Fibroblast of lung (primary cell): ENCODE measurements at regions not wholly inside any gene's neighbourhood (a gene's known extent, or its start where the extent isn't known, plus 50 kb on each side); places are given as distances from the start of the nearest gene placed in this dataset.

Experiments
- CTCF ChIP-seq, 2 donors: IDR thresholded peaks in 1 of 2; conservative IDR thresholded peaks in 1 of 2; 1 replicate in 1 of 2; 2 replicates in 1 of 2; pipeline ENCODE4 v1.5.1; 2011 to 2012; ENCODE audit warnings: low read length in 2 of 2, control low read depth in 1 of 2, inconsistent platforms in 1 of 2, low read depth in 1 of 2, mild to moderate bottlenecking in 1 of 2
- EZH2 ChIP-seq: IDR thresholded peaks from 2 replicates; pipeline ENCODE4 v1.5.1; 2012; ENCODE audit warnings: low read length, control low read depth, mild to moderate bottlenecking; ENCODE audit errors: missing control alignments

GRCh38 chr22:49447837-49448236, 379.8 kb downstream of the BRD1 start:
- TF ChIP-seq CTCF (conservative IDR thresholded peaks at IDR 0.05 in 1 of 2, IDR thresholded peaks at IDR 0.05 in 1 of 2; ENCODE audit: low read depth in 1 of 2, low read length in 2 of 2) (no peak), EZH2 (no peak)
